ENCODE measurements at regions not wholly inside any gene's neighbourhood (a gene's known extent, or its start where the extent isn't known, plus 50 kb on each side); places are given as distances from the start of the nearest gene placed in this dataset.

- no peak for FAIRE-seq
- POLR2A ChIA-PET (ENCODE audit: partially characterized antibody): no interaction called here
- no peak for TF ChIP-seq RBBP5 (IDR thresholded peaks at IDR 0.05; ENCODE audit: borderline replicate concordance, low read depth, low read length)
- TF ChIP-seq SAP30 (IDR thresholded peaks at IDR 0.05; ENCODE audit: insufficient read depth, insufficient replicate concordance, low read length): no peak
- no peak for TF ChIP-seq NANOG (IDR thresholded peaks at IDR 0.05; ENCODE audit: insufficient read depth, low read depth, low read length, poor library complexity, severe bottlenecking)
- TF ChIP-seq TAF7 (optimal IDR thresholded peaks at IDR 0.05; ENCODE audit: borderline replicate concordance, low read depth, low read length): no peak
- TF ChIP-seq CBX8 (IDR thresholded peaks at IDR 0.05; ENCODE audit: borderline replicate concordance, low read depth, low read length): no peak
Measured at GRCh38 chr1:172851856-172852255, 193.0 kb downstream of the FASLG start.

More at GRCh38 chr1:172851856-172852255, 193.0 kb downstream of the FASLG start:
- no peak overlapping the region for H3K27ac ChIP-seq (ENCODE audit: low read depth, low read length)
- no peak overlapping the region for H3K4me2 ChIP-seq (ENCODE audit: insufficient read depth in 1 of 2, low read depth in 2 of 2, low read length in 2 of 2)
- no peaks in the 10 kb centered on the region for H3K4me1 ChIP-seq (replicated peaks in 1 of 4; ENCODE audit: control insufficient read depth in 3 of 4, insufficient read depth in 4 of 4, low read length in 3 of 4)
- no peak overlapping the region for H2BK15ac ChIP-seq (ENCODE audit: low read length)
- H3K79me2 ChIP-seq (ENCODE audit: control insufficient read depth in 1 of 2, insufficient read depth in 2 of 2, low read length in 2 of 2): no peaks in the 10 kb centered on the region
- CTCF ChIA-PET (ENCODE audit: partially characterized antibody): no interaction called here
- no peak overlapping the region for H3K18ac ChIP-seq (ENCODE audit: extremely low read depth, low read length)
- H2BK120ac ChIP-seq (replicated peaks; ENCODE audit: low read depth, low read length): no peak overlapping the region
- no peaks in the 10 kb centered on the region for H4K20me1 ChIP-seq (replicated peaks in 1 of 2; ENCODE audit: control insufficient read depth in 1 of 2, insufficient read depth in 2 of 2, low read length in 2 of 2)
- no peak for DNase-seq (ENCODE audit: low read depth in 1 of 2, low spot score in 2 of 2)
- H2BK20ac ChIP-seq (ENCODE audit: low read length): no peak overlapping the region
- H3K4me3 ChIP-seq (ENCODE audit: extremely low read depth in 1 of 4, insufficient read depth in 2 of 4, low read depth in 3 of 4, low read length in 4 of 4): no peak overlapping the region
- no peak overlapping the region for H2BK5ac ChIP-seq (ENCODE audit: low read depth, low read length)
- 91% methylated on average over 2 of the region's 2 CpGs; no CpG with 5 or more reads in 1 of the 2 experiments for WGBS, 2 experiments (ENCODE audit: extremely low coverage in 1 of 2, insufficient coverage in 1 of 2, insufficient read length in 1 of 2, insufficient replicate concordance in 2 of 2, low coverage in 1 of 2, low lambda C conversion rate in 2 of 2, missing lambda C conversion rate in 1 of 2)
- H2AFZ ChIP-seq (ENCODE audit: low read length): no peak overlapping the region
- no peaks in the 10 kb centered on the region for H3K9me3 ChIP-seq (ENCODE audit: insufficient read depth in 2 of 2, low read depth in 1 of 2, low read length in 1 of 2)
- H4K8ac ChIP-seq (ENCODE audit: extremely low read depth, insufficient read depth, low read length): no peak overlapping the region
- H4K91ac ChIP-seq (replicated peaks; ENCODE audit: insufficient read length, low read length): no peak overlapping the region
- H3K56ac ChIP-seq (replicated peaks; ENCODE audit: insufficient read length, low read depth, low read length): no peak overlapping the region
- H3K27me3 ChIP-seq (replicated peaks in 1 of 4; ENCODE audit: control insufficient read depth in 3 of 4, extremely low read depth in 1 of 4, insufficient read depth in 3 of 4, low read length in 3 of 4): no peaks in the 10 kb centered on the region
- no peak overlapping the region for H2AK5ac ChIP-seq (ENCODE audit: low read depth, low read length)
- no peak overlapping the region for H4K5ac ChIP-seq (ENCODE audit: insufficient read length, low read depth, low read length)
- no peaks in the 10 kb centered on the region for H3K36me3 ChIP-seq (ENCODE audit: control insufficient read depth in 2 of 4, insufficient read depth in 4 of 4, low read length in 3 of 4)
- H3K23ac ChIP-seq (ENCODE audit: insufficient read length): no peak overlapping the region
- no peak overlapping the region for H2BK12ac ChIP-seq (ENCODE audit: low read depth, low read length)
- no peaks in the 10 kb centered on the region for H3K79me1 ChIP-seq (ENCODE audit: low read depth, low read length)
- H3K9ac ChIP-seq (replicated peaks in 1 of 4; ENCODE audit: extremely low read depth in 1 of 4, low read depth in 3 of 4, low read length in 3 of 4): no peak overlapping the region
- no peak overlapping the region for H3K14ac ChIP-seq (ENCODE audit: insufficient read length)
- no peak overlapping the region for H3K4ac ChIP-seq (replicated peaks; ENCODE audit: insufficient read length, low read depth, low read length)
- no peaks in the 10 kb centered on the region for H3K23me2 ChIP-seq (ENCODE audit: low read depth, low read length)

Measured in H1 (cell line).